Uterus (tissue), 2 donors: ENCODE measurements at regions not wholly inside any gene's neighbourhood (a gene's known extent, or its start where the extent isn't known, plus 50 kb on each side); places are given as distances from the start of the nearest gene placed in this dataset.

Source experiments
- POLR2A ChIP-seq, 2 donors: fragments of 450-650 bp; IDR thresholded peaks; one replicate each; pipeline ENCODE4 v1.6.1; 2016; ENCODE audit warnings: antibody characterized with exemption in 2 of 2, mild to moderate bottlenecking in 1 of 2, moderate library complexity in 1 of 2
- TF ChIP-seq, protein P1 (sequence below), 4 experiments: fragments of 200-600 bp in 2 of 4; fragments of 450-650 bp in 2 of 4; sonication (generic) in 2 of 4; IDR thresholded peaks; one replicate each; pipeline ENCODE4 v1.5.1; 2016 to 2019; ENCODE audit warnings: antibody characterized with exemption in 4 of 4, mild to moderate bottlenecking in 2 of 4, moderate library complexity in 1 of 4

DNA sequence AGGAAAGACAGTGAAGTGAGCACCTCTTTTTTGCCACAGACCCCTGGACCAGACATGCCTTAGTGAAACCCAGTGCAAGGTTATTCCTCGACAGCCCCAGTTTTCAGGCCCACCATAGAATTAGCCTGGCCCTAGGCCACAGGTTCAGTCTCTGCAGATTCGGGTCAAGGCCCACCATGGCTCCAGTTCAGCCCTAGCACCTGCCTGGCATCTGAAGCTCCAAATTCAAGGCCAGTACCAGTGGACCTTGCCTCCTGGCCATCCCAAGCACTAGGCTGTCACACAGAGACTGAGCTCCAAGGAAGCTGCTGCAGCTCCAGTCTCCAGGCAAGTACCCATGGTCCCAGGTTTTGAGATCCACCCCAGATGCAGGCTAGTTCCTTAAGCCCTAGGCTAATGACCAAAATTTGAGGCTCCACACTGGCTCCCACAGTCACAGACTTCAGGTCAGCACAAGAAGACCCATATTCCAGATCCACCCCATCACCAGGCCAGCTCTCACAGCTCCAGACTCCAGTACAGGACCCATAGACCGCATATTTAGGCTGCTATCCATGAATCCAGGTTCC lies 877.5 kb upstream of the ADGRB3 start:
- TF ChIP-seq, protein P1, sequence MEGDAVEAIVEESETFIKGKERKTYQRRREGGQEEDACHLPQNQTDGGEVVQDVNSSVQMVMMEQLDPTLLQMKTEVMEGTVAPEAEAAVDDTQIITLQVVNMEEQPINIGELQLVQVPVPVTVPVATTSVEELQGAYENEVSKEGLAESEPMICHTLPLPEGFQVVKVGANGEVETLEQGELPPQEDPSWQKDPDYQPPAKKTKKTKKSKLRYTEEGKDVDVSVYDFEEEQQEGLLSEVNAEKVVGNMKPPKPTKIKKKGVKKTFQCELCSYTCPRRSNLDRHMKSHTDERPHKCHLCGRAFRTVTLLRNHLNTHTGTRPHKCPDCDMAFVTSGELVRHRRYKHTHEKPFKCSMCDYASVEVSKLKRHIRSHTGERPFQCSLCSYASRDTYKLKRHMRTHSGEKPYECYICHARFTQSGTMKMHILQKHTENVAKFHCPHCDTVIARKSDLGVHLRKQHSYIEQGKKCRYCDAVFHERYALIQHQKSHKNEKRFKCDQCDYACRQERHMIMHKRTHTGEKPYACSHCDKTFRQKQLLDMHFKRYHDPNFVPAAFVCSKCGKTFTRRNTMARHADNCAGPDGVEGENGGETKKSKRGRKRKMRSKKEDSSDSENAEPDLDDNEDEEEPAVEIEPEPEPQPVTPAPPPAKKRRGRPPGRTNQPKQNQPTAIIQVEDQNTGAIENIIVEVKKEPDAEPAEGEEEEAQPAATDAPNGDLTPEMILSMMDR (IDR thresholded peaks at IDR 0.05) = no peak
- TF ChIP-seq POLR2A (IDR thresholded peaks at IDR 0.05) = no peak
